ENCODE measurements at regions not wholly inside any gene's neighbourhood (a gene's known extent, or its start where the extent isn't known, plus 50 kb on each side); places are given as distances from the start of the nearest gene placed in this dataset.

DNA sequence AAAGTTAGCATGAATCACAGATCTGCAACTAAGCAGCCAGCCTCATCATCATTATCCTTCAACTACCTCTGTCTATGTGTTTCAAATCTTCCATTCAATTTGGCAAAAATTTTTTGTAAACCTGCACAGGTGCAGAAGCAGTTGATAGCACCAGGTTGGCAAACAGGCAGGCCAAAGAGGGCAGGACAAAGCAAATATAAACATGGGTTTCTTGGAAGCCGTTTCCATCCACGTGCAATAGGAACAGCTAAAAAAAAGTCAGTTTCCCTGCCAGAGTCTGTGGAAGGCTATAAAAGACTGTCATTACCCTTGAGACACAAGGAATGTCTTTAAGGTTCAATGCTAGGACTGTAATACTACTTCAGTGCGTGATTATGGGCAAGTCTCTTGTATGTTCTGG lies 253.2 kb downstream of the PDHA2 start:
- TF ChIP-seq, protein P1, sequence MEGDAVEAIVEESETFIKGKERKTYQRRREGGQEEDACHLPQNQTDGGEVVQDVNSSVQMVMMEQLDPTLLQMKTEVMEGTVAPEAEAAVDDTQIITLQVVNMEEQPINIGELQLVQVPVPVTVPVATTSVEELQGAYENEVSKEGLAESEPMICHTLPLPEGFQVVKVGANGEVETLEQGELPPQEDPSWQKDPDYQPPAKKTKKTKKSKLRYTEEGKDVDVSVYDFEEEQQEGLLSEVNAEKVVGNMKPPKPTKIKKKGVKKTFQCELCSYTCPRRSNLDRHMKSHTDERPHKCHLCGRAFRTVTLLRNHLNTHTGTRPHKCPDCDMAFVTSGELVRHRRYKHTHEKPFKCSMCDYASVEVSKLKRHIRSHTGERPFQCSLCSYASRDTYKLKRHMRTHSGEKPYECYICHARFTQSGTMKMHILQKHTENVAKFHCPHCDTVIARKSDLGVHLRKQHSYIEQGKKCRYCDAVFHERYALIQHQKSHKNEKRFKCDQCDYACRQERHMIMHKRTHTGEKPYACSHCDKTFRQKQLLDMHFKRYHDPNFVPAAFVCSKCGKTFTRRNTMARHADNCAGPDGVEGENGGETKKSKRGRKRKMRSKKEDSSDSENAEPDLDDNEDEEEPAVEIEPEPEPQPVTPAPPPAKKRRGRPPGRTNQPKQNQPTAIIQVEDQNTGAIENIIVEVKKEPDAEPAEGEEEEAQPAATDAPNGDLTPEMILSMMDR (IDR thresholded peaks at IDR 0.05) = no peak
- TF ChIP-seq POLR2A (IDR thresholded peaks at IDR 0.05) = no peak
